DOHH2 (cell line): ENCODE measurements at regions not wholly inside any gene's neighbourhood (a gene's known extent, or its start where the extent isn't known, plus 50 kb on each side); places are given as distances from the start of the nearest gene placed in this dataset.

ENCODE experiments used
- H3F3A ChIP-seq: fragments of 200-600 bp; sonication (generic), shearing (Covaris generic); 2 replicates; pipeline ENCODE4 v1.6.0; 2016; ENCODE audit warnings: antibody characterized with exemption, mild to moderate bottlenecking; ENCODE audit not compliant: control insufficient read depth, insufficient read depth
- H3K27ac ChIP-seq: fragments of 200-600 bp; sonication (generic); 2 replicates; pipeline ENCODE4 v1.5.1; 2014; ENCODE audit warnings: low read depth, mild to moderate bottlenecking, low read length, moderate library complexity
- H3K27me3 ChIP-seq: fragments of 200-600 bp; sonication (generic); 2 replicates; pipeline ENCODE4 v1.6.1; 2014; ENCODE audit warnings: mild to moderate bottlenecking, low read length, mixed read lengths; ENCODE audit not compliant: control insufficient read depth
- H3K36me3 ChIP-seq: fragments of 200-600 bp; sonication (generic); 2 replicates; pipeline ENCODE4 v1.6.1; 2014; ENCODE audit warnings: mild to moderate bottlenecking, low read length, moderate library complexity, mixed read lengths; ENCODE audit not compliant: control insufficient read depth
- H3K4me1 ChIP-seq: fragments of 200-600 bp; sonication (generic); 2 replicates; pipeline ENCODE4 v1.6.1; 2014; ENCODE audit warnings: mild to moderate bottlenecking, low read length, mixed read lengths; ENCODE audit not compliant: control insufficient read depth
- H3K4me2 ChIP-seq: fragments of 200-600 bp; sonication (generic); 2 replicates; pipeline ENCODE4 v1.6.0; 2014; ENCODE audit warnings: mild to moderate bottlenecking, low read length, moderate library complexity
- H3K4me3 ChIP-seq: fragments of 200-600 bp; sonication (generic); 2 replicates; pipeline ENCODE4 v1.5.1; 2014; ENCODE audit warnings: mild to moderate bottlenecking, low read length, mixed read lengths
- H3K79me2 ChIP-seq: fragments of 200-600 bp; sonication (generic); 2 replicates; pipeline ENCODE4 v1.6.1; 2014; ENCODE audit warnings: mild to moderate bottlenecking, low read length, mixed read lengths; ENCODE audit not compliant: control insufficient read depth
- H3K9me2 ChIP-seq: fragments of 200-600 bp; sonication (generic); replicated peaks from 2 replicates; pipeline ENCODE4 v1.6.1; 2014; ENCODE audit warnings: mild to moderate bottlenecking, low read length, mixed read lengths; ENCODE audit not compliant: control insufficient read depth
- H3K9me3 ChIP-seq: fragments of 200-600 bp; sonication (generic); 2 replicates; pipeline ENCODE4 v1.6.1; 2014; ENCODE audit warnings: antibody characterized with exemption, low read length, mixed read lengths; ENCODE audit not compliant: control insufficient read depth, insufficient read depth
- H4K20me1 ChIP-seq: fragments of 200-600 bp; sonication (generic); 2 replicates; pipeline ENCODE4 v1.6.0; 2014; ENCODE audit warnings: low read depth, mild to moderate bottlenecking, antibody characterized with exemption, low read length, moderate library complexity; ENCODE audit not compliant: control insufficient read depth, insufficient read depth
- EZH2phosphoT487 ChIP-seq: fragments of 200-600 bp; sonication (generic); IDR thresholded peaks from 2 replicates; pipeline ENCODE4 v1.6.1; 2017; ENCODE audit warnings: borderline replicate concordance, mild to moderate bottlenecking, antibody characterized with exemption, low read length, moderate library complexity, mixed read lengths
- TF ChIP-seq, protein P1 (sequence below): fragments of 200-600 bp; sonication (generic); IDR thresholded peaks from one replicate; pipeline ENCODE4 v1.5.1; 2014; ENCODE audit warnings: antibody characterized with exemption, mild to moderate bottlenecking, low read depth, low read length; ENCODE audit not compliant: poor library complexity, severe bottlenecking

DNA sequence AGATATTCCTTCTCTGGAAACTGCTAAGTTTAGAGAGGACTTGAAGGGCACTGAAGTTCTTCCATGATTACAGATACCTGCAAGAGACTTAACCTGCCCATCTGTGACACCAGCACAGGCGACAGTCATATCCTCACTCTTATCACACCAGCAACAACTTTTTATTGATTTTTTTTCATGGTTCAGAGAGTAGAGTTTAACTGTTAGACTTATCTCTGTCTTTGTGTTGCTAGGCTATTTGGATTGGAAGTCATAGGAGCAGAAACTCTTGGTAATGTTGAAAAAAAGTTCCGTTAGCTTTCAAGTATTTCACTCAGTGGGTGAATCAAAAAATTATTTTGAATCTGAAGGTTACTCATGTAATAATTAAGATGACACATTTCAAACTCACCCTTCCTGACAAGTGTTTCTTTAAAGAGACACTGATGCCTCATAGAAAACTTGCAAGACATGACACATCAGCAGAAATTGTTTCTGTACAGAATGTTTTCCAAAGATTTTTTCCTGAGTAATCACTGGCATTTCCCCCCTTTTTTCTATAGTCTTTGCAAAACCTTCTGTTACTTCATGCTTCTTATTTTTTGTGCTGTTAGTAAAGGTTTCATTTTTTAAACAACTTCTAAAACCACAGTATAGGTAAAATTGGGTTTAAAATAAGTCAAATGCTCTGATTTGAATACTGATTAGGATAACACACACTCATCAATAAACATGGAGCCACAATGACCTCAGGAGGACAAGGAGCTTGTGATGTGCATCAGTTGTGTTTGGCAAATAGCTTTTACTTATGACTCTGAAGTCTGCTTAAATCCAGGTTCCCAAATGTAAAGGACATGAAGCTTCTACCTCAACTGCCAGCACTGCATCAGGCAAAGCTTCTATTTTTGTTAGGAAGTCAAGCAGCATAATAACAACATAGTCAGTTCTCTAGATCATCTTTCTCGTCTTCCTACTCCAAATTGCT is 252.9 kb upstream of the MAN1A1 start:
- Histone ChIP-seq H3K27me3 (no peaks in the 10 kb centered on the region), H3K4me1 (no peaks in the 10 kb centered on the region), H3K4me3 (no peak overlapping the region), H3K79me2 (no peaks in the 10 kb centered on the region), H3K4me2 (no peak overlapping the region), H3F3A (no peaks in the 10 kb centered on the region), H3K9me3 (no peaks in the 10 kb centered on the region), H3K27ac (no peak overlapping the region), H3K9me2 (no peaks in the 10 kb centered on the region), H4K20me1 (no peaks in the 10 kb centered on the region), H3K36me3 (no peaks in the 10 kb centered on the region)
- TF ChIP-seq, protein P1, sequence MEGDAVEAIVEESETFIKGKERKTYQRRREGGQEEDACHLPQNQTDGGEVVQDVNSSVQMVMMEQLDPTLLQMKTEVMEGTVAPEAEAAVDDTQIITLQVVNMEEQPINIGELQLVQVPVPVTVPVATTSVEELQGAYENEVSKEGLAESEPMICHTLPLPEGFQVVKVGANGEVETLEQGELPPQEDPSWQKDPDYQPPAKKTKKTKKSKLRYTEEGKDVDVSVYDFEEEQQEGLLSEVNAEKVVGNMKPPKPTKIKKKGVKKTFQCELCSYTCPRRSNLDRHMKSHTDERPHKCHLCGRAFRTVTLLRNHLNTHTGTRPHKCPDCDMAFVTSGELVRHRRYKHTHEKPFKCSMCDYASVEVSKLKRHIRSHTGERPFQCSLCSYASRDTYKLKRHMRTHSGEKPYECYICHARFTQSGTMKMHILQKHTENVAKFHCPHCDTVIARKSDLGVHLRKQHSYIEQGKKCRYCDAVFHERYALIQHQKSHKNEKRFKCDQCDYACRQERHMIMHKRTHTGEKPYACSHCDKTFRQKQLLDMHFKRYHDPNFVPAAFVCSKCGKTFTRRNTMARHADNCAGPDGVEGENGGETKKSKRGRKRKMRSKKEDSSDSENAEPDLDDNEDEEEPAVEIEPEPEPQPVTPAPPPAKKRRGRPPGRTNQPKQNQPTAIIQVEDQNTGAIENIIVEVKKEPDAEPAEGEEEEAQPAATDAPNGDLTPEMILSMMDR = no peak
- no peak for TF ChIP-seq EZH2phosphoT487

DNA sequence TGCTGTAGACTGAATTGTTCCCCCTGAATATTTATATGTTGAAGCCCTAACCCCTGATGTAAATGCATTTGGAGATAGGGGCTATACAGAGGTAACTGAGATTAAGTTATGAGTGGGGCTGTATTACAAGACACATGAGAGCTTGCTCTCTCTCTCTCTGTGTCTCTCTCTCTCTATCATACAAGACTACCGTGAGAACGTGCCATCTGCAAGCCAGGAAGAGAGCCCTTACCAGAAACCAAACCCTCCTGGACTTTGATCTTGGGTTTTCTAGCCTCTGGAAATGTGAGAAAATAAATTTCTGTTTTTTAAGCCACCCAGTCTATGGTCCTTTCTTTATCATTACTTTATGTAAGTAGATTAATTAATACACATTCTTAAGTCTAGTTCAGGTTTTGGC is 249.3 kb upstream of the MAN1A1 start:
- Histone ChIP-seq H3K4me3 (no peak overlapping the region), H3K9me3 (no peaks in the 10 kb centered on the region), H3K27me3 (no peaks in the 10 kb centered on the region), H4K20me1 (no peaks in the 10 kb centered on the region), H3K79me2 (no peaks in the 10 kb centered on the region), H3F3A (no peaks in the 10 kb centered on the region), H3K9me2 (no peaks in the 10 kb centered on the region), H3K4me2 (no peak overlapping the region), H3K36me3 (no peaks in the 10 kb centered on the region), H3K27ac (no peak overlapping the region), H3K4me1 (no peaks in the 10 kb centered on the region)
- TF ChIP-seq EZH2phosphoT487 = no peak

DNA sequence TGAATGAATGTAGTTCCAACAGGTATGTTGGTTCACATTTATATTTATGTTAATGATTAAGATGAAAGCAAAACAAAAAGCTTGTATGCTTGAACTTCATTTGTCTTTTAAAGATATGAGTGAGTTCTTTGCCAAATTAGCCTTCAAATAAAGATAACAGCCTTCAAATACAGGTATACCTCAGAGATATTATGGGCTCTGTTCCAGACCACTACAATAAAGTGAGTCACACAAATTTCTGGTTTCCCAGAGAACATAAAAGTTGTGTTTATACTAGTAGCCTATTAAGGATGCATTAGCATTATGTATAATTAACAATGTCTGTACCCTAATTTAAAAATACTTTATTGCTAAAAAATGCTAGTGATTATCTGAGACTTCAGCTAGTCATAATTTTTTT is 245.3 kb upstream of the MAN1A1 start:
- no peaks in the 10 kb centered on the region for H3F3A ChIP-seq

More for the DNA sequence above, 245.3 kb upstream of the MAN1A1 start:
- Histone ChIP-seq H3K9me2 (no peaks in the 10 kb centered on the region), H3K36me3 (no peaks in the 10 kb centered on the region), H3K79me2 (no peaks in the 10 kb centered on the region), H3K27ac (no peak overlapping the region), H4K20me1 (no peaks in the 10 kb centered on the region), H3K9me3 (no peaks in the 10 kb centered on the region), H3K27me3 (no peaks in the 10 kb centered on the region), H3K4me2 (no peak overlapping the region), H3K4me1 (no peaks in the 10 kb centered on the region), H3K4me3 (no peak overlapping the region)
- TF ChIP-seq, protein P1 = no peak
- no peak for TF ChIP-seq EZH2phosphoT487
